Smooth muscle cell (in vitro differentiated cells): ENCODE measurements at regions not wholly inside any gene's neighbourhood (a gene's known extent, or its start where the extent isn't known, plus 50 kb on each side); places are given as distances from the start of the nearest gene placed in this dataset.

Experiments
- DNase-seq: peaks from one replicate; lab custom pipeline; 2025; ENCODE audit not compliant: unreplicated experiment; lab: John Stamatoyannopoulos, UW
- H2AFZ ChIP-seq: fragments of 200-600 bp; sonication (generic); 2 replicates; pipeline ENCODE4 v1.6.0; 2016; ENCODE audit warnings: antibody characterized with exemption, low read depth, mild to moderate bottlenecking
- H3F3A ChIP-seq: fragments of 200-600 bp; sonication (generic); 2 replicates; pipeline ENCODE4 v1.6.0; 2017; ENCODE audit warnings: antibody characterized with exemption, low read depth
- H3K27ac ChIP-seq: fragments of 200-600 bp; sonication (generic); 2 replicates; pipeline ENCODE4 v1.5.1; 2016; ENCODE audit warnings: low read depth, mild to moderate bottlenecking
- H3K27me3 ChIP-seq: fragments of 200-600 bp; sonication (generic); 2 replicates; pipeline ENCODE4 v1.6.1; 2016; ENCODE audit warnings: low read depth, mild to moderate bottlenecking
- H3K36me3 ChIP-seq: fragments of 200-600 bp; sonication (generic); 2 replicates; pipeline ENCODE4 v1.5.1; 2016; ENCODE audit warnings: low read depth
- H3K4me1 ChIP-seq: fragments of 200-600 bp; sonication (generic); 2 replicates; pipeline ENCODE4 v1.5.1; 2016; ENCODE audit warnings: low read depth
- H3K4me2 ChIP-seq: fragments of 200-600 bp; sonication (generic); 2 replicates; pipeline ENCODE4 v1.6.0; 2016; ENCODE audit warnings: mild to moderate bottlenecking
- H3K4me3 ChIP-seq: fragments of 200-600 bp; sonication (generic); 2 replicates; pipeline ENCODE4 v1.5.1; 2016; ENCODE audit warnings: mild to moderate bottlenecking
- H3K79me2 ChIP-seq: fragments of 200-600 bp; sonication (generic); 2 replicates; pipeline ENCODE4 v1.6.0; 2016; ENCODE audit warnings: low read depth, mild to moderate bottlenecking
- H3K9ac ChIP-seq: fragments of 200-600 bp; sonication (generic); 2 replicates; pipeline ENCODE4 v1.6.0; 2016; ENCODE audit warnings: low read depth
- H3K9me3 ChIP-seq: fragments of 200-600 bp; sonication (generic); replicated peaks from 2 replicates; pipeline ENCODE4 v1.5.1; 2016; ENCODE audit warnings: low read depth
- H4K20me1 ChIP-seq: fragments of 200-600 bp; sonication (generic); 2 replicates; pipeline ENCODE4 v1.6.0; 2016; ENCODE audit warnings: low read depth
- WGBS: methylation state at CpG from one replicate; pipeline ENCODE4 v1.1.7; 2016; ENCODE audit warnings: low lambda C conversion rate; 5-methylcytosine and 5-hydroxymethylcytosine counted together
- TF ChIP-seq, protein P1 (sequence below): fragments of 200-600 bp; sonication (generic); IDR thresholded peaks from 2 replicates; pipeline ENCODE4 v1.5.1; 2017; ENCODE audit warnings: borderline replicate concordance, mild to moderate bottlenecking, antibody characterized with exemption; ENCODE audit not compliant: insufficient read depth, poor library complexity, severe bottlenecking

DNA sequence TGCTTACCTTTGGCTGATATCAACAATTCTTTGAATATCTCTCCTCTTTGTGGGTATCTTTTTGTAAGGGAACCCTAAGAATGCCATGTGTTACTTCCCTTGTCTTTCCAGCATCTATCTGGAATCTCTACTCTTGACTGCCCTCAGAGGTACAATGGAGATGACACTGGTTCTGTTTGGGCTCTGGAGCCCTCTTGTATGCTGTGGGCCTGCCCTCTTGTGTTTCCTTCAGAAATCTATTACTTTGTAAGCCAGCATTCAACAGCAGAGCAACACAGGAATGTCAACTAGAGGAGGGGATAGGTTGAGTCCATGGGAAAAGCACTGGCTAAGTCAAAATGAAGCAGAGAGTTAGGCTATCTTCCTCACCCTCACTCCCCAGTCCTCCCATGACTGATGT, 142.3 kb downstream of the XPNPEP1 start:
- Histone ChIP-seq H2AFZ (no peak overlapping the region), H4K20me1 (no peaks in the 10 kb centered on the region), H3K4me1 (no peaks in the 10 kb centered on the region), H3K27me3 (no peaks in the 10 kb centered on the region), H3K9ac (no peak overlapping the region), H3F3A (no peaks in the 10 kb centered on the region), H3K4me3 (no peak overlapping the region), H3K79me2 (no peaks in the 10 kb centered on the region), H3K27ac (no peak overlapping the region), H3K9me3 (no peaks in the 10 kb centered on the region), H3K36me3 (no peaks in the 10 kb centered on the region), H3K4me2 (no peak overlapping the region)
- no peak for DNase-seq
- TF ChIP-seq, protein P1, sequence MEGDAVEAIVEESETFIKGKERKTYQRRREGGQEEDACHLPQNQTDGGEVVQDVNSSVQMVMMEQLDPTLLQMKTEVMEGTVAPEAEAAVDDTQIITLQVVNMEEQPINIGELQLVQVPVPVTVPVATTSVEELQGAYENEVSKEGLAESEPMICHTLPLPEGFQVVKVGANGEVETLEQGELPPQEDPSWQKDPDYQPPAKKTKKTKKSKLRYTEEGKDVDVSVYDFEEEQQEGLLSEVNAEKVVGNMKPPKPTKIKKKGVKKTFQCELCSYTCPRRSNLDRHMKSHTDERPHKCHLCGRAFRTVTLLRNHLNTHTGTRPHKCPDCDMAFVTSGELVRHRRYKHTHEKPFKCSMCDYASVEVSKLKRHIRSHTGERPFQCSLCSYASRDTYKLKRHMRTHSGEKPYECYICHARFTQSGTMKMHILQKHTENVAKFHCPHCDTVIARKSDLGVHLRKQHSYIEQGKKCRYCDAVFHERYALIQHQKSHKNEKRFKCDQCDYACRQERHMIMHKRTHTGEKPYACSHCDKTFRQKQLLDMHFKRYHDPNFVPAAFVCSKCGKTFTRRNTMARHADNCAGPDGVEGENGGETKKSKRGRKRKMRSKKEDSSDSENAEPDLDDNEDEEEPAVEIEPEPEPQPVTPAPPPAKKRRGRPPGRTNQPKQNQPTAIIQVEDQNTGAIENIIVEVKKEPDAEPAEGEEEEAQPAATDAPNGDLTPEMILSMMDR: no peak

DNA sequence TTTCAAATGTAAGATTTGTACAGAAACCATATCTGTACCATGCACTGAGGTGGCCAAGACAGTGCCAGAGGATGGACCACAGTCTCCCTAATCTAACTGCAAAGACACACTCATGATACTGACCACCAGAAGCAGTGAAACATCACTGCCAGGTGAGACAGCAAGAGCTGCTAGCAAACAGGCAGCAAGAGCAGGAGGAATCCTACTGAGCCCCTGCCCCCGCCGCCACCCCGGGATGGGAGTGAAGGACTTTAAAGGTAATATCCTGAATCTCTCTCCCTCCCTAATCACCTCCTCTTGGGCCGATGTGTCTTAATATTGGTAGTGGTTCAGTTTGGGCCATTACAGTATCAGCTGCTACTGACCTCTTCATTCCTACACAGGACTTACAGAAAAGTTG, 144.3 kb downstream of the XPNPEP1 start:
- Histone ChIP-seq H3K36me3 (no peaks in the 10 kb centered on the region), H3K9me3 (no peaks in the 10 kb centered on the region), H3K27me3 (no peaks in the 10 kb centered on the region), H3K4me2 (no peak overlapping the region), H3K4me3 (no peak overlapping the region), H3K9ac (no peak overlapping the region), H4K20me1 (no peaks in the 10 kb centered on the region), H3K4me1 (no peaks in the 10 kb centered on the region), H3F3A (no peaks in the 10 kb centered on the region), H2AFZ (no peak overlapping the region), H3K79me2 (no peaks in the 10 kb centered on the region), H3K27ac (no peak overlapping the region)
- DNase-seq: no peak
- 92% methylated on average over 4 of the region's 4 CpGs for WGBS
- TF ChIP-seq, protein P1: no peak

DNA sequence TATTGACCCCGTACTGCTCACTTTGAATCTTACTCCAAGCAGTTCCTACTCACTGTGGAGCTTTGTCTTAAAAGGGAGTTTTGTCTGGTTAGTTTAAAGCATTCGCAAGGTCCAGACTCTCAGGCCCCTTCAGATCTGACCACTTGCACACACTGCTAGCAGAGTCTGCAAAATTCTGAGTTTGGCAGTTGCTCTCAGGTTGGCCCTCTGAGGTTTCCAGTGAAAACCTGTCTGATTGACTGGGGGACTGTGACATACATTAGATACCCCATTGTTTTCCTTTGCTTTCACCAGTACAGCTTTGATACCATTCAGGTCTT, 149.2 kb downstream of the XPNPEP1 start:
- Histone ChIP-seq H3K36me3 (no peaks in the 10 kb centered on the region), H3K4me1 (no peaks in the 10 kb centered on the region), H3K9me3 (no peaks in the 10 kb centered on the region), H3K27me3 (no peaks in the 10 kb centered on the region), H3K79me2 (no peaks in the 10 kb centered on the region), H3K27ac (no peak overlapping the region), H3K4me3 (no peak overlapping the region), H3K4me2 (no peak overlapping the region), H2AFZ (peak overlapping the region; percentile 63), H3F3A (peaks cover 6% of the 10 kb centered on the region), H4K20me1 (no peaks in the 10 kb centered on the region), H3K9ac (no peak overlapping the region)
- DNase-seq: no peak
- 47% methylated on average over 2 of the region's 2 CpGs for WGBS
- TF ChIP-seq, protein P1: no peak

DNA sequence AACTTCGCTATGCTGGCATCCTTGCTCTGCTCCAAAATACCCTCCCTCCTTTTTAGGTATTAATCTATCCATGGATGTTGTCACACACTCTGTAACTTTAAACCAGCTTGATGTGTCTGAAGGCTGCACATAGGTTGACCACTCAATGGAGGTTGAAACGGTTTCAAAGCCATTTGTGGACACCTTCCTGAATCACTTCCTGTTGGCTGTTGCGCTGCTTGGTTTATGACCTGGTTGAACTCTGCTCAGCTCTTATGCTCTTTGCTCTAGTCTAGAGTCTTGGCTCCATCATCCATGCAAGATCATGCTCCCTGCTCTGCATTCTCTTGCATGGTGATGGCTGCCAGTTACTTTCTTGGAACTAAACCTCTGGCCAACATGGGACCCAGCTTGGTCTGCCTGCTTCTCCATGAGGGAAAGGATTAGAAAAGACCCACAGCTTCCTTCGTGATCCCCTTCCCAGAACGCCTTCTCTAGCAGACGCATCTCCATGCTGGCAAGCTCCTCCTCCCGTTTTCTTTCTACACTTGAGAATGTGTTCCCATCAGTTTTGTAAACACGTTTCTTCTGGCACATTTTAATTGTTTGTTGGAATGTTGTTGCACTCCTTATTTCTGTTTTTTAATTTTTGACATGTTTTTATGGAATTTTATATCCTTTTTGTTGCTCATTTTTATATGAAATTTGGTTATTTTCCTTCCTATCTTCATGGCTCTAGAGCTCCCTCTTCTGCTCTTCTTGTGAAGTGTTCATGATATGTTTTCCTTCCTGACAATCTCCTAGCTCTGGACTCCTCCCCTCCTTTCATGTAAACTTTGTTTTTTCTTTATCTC, 149.8 kb downstream of the XPNPEP1 start:
- H2AFZ ChIP-seq: peak overlapping the region; percentile 63
- H3K9me3 ChIP-seq: no peaks in the 10 kb centered on the region
- 75% methylated on average over 8 of the region's 8 CpGs for WGBS
- no peak overlapping the region for H3K4me3 ChIP-seq
- no peak overlapping the region for H3K27ac ChIP-seq
- TF ChIP-seq, protein P1: peak; percentile 71
- H3K27me3 ChIP-seq: no peaks in the 10 kb centered on the region
- no peak overlapping the region for H3K9ac ChIP-seq
- no peak overlapping the region for H3K4me2 ChIP-seq
- H3K4me1 ChIP-seq: no peaks in the 10 kb centered on the region
- no peaks in the 10 kb centered on the region for H4K20me1 ChIP-seq
- H3F3A ChIP-seq: peaks cover 6% of the 10 kb centered on the region
- no peak for DNase-seq
- H3K79me2 ChIP-seq: no peaks in the 10 kb centered on the region
- H3K36me3 ChIP-seq: no peaks in the 10 kb centered on the region
